HG02943 (cell line): ENCODE measurements at regions not wholly inside any gene's neighbourhood (a gene's known extent, or its start where the extent isn't known, plus 50 kb on each side); places are given as distances from the start of the nearest gene placed in this dataset.
"Not testable (repeated sequence)": the region's sequence is repeated elsewhere in the genome, so short reads cannot be mapped to it uniquely, and the experiment has no call there.

Experiments
- ATAC-seq: cut with Tn5 transposase; IDR thresholded peaks from one replicate; pipeline ENCODE4 v1.9.1; 2021; ENCODE audit warnings: mild to moderate bottlenecking, low read depth, moderate library complexity; ENCODE audit not compliant: unreplicated experiment

DNA sequence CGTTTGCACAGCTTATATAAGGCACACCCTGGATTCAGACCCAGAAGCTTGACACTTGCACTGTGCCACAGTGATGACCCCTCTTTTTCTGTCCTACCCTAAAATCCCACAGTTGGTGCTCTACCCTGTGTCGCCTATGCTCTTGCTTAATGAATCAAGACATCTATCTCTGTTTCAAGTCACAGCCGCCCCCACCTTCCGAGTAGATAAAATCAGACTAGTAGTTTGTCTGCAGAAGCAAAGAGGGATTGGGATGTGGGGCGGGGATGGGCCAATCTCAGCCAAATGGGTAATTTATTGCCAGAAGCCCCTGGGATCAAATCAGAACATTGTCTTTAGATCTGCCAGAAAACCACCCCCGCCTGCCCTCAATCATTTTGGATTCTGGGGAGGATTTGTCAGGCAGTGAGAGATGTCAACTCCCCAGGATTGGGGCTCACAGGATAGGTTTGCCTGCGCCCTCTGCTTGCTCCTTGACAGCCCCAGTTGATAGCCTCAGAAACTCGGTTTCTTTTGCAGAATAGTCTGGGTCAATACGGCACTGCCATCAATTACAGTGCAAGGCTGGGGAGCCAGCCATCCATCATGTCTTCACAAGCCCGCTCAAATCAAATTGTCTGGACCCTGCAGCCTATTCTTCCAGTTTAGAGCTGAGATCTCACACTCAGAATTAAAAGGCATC is 520.8 kb downstream of the GRIN2A start:
- ATAC-seq = no peak

DNA sequence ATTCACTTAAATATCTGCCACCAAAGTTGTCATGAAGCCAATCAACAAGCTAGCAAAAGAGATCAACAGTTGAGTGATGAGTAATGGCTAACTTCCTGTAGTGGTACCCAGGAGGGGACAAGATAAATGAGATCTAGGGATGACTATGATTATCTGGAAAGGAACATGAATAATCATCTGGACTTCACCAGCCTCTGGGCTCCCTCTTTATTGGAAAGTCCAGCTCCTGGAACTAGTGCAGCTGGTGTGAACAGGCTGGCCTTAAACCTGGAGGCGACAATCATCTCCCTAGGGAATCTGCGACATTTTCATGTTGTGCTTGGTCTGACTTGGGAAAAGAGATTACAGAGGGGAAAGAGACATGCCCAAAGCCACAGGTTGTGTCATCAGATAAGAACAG is 518.6 kb downstream of the GRIN2A start:
- no peak for ATAC-seq

DNA sequence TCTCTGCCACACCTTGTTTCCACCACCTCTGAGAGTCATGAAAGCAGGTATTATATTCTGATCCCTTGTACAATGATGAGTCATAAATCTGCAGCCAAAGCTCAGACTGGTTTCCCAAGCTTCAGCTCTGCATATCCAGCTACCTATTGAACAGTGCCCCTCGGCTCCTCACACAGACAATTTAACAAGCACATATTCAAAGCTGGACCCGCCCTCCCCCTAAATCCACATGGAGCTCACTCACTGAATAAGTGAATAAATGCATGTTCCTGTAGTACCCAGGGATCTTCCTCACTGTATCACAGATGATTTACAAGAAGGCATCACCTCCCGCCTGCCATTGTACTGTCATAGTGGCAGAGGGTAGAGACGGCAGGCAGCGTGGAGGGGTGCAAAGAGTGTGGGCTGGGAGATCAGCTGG is 516.4 kb downstream of the GRIN2A start:
- ATAC-seq = no peak

DNA sequence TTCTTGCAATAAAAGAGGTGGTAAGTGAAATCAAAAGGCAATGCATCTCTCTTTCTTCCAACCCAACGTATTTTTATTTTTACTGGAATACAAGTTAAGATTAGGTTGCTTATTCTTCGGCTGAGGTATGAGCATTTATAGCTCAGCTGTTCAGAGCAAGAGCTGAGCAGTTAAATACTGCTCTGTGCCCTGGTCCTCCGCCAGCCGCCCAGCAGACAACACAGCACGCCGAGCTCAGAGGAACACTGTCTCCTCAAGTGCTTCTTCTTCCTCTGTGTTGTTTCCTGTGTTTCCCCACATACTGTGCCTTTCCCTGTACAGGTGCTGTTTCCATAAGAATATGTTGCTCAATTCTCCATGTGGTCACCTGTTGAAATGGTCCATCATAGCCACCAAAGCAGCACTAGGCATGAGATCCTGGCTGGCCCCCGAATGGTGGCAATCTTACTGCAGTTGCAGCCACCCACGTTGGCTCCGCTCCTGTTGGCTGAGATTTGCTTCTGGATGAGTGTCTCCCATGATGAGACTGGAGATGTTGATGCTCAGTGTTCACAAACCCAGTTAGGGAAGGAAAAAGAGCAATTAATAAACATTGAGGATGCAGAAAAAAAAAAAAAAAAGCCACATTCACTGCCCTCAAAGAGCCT is 515.3 kb downstream of the GRIN2A start:
- ATAC-seq = no peak

DNA sequence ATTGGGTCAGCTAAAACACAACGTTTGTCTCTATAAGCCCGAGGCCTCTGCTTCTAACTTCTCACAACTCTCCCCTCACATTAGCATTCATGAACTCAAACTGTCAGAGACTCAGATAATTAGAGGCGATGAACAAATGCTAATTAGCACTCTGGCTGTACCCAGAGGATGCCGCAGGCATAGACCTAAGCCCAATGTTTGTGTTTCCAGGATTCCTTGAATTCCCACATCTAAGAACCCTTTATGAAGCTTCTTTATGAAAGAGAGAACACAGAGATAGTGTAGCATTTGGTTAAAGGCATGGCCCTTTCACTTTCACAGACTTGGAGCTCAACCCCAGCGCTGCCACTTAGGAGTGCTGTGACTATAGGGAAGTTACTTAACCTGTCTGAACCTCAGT is 512.2 kb downstream of the GRIN2A start:
- ATAC-seq = no peak

DNA sequence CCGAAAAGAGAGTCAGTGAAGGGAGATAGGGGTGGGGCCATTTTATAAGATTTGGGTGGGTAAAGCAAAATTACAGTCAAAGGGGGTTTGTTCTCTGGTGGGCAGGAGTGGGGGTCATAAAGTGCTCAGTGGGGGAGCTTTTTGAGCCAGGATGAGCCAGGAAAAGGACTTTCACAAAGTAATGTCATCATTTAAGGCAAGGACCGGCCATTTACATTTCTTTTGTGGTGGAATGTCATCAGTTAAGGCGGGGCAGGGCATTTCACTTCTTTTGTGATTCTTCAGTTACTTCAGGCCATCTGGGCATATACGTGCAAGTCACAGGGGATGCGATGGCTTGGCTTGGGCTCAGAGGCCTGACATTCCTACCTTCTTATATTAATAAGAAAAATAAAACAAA is 511.6 kb downstream of the GRIN2A start:
- not testable (repeated sequence) for ATAC-seq

DNA sequence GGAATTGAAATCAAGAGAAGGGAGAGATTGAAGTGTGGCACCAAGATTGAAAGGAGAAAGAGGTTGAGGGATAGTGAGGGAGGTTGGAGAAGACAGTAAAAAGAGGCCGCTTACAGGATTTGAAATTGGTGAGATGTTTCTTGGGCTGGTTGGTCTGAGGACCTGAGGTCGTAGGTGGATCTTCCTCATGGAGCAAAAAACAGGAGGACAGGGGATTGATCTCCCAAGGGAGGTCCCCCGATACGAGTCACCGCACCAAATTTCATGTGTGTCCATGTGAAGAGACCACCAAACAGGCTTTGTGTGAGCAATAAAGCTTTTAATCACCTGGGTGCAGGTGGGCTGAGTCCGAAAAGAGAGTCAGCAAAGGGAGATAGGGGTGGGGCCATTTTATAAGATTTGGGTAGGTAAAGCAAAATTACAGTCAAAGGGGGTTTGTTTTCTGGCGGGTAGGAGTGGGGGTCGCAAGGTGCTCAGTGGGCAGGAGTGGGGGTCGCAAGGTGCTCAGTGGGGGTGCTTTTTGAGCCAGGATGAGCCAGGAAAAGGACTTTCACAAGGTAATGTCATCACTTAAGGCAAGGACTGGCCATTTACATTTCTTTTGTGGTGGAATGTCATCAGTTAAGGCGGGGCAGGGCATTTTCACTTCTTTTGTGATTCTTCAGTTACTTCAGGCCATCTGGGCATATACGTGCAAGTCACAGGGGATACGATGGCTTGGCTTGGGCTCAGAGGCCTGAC is 505.5 kb downstream of the GRIN2A start:
- not testable (repeated sequence) for ATAC-seq

DNA sequence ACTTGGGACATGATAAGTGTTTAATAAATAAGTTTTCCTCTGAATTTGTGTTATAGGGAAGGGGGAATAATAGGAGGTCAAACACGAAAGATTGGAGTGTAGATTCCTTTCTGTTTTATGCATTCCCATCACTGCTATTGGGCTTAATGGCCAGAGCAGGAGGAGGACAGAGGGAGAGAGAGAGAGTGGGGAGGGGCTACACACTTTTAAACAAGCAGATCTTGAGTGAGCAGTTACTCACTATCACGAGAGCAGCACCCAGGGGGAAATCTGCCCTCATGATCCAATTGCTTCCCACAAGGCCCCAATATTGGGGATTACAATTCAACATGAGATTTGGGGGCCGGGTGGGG is 505.0 kb downstream of the GRIN2A start:
- no peak for ATAC-seq

DNA sequence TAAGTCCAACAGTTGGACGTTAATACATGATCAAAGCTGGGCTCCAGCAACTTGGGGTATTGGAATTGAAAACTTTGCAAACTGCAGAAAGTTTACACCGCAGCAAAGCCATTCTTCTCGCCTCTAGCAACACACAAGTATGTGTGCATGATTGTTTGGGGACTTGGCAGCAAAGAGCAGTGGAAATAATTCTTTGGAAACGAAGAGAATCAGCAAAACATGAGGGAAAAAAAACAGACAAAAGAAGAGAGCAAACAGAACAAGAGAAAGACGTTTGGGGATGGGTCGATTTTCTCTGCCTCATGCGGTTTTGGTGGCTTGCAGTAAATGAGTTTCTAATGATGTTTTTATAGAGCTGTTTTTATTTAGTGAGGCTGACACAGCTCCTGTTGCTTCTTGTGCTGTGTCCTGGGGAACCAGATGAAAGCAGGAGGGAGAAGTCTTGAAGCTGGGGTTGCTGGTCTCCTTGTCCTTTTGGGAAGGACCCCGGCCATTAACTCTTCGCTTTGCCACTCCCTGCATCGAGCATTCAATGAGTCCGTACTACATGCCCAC is 502.9 kb downstream of the GRIN2A start:
- no peak for ATAC-seq

DNA sequence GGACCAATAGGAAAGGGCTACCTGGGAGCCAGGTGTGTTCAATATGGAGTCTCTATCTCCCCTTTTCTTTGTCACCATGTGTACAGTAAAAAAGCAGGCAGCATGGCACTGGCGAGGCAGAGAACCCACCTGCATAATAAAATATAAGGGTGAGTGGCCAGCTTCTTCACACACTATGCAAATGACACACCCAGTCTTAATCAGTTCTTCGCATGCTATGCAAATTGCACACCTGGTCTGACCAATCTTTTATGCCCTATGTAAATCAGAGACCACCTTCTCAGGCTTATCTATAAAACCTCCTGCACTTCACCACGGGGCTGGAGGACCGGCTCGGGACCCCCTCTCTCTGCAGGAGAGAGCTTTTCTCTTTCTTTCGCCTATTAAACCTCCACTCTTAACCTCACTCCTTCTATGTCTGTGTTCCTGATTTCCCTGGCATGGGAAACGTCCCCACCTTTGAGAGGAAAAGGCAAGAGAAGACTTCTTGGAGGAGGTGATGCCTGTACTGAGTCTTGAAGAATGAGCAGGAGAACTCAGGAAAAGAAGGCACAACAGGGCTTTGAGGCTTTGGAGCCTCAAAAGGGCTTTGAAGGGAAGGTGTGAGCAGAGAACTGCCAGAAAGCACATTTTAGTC is 502.1 kb downstream of the GRIN2A start:
- no peak for ATAC-seq

DNA sequence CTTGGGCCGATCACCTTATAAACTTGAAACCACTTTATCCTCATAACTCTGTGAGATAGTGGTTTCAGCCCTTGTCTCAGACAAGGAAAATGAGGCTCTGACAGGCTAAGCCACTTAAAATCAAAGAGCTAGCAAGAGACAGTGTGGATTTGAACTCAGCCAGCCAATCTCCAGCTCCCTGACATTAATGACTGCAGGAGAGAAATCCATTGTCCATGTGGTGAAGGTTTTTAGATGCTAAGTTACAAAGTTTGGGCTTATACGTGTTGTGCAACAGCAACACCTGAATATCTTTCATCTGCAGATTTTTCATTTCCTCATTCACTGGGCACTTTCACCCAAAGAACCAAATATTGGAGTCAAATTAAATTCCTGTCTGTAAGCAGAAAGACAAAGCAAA is 501.3 kb downstream of the GRIN2A start:
- no peak for ATAC-seq

DNA sequence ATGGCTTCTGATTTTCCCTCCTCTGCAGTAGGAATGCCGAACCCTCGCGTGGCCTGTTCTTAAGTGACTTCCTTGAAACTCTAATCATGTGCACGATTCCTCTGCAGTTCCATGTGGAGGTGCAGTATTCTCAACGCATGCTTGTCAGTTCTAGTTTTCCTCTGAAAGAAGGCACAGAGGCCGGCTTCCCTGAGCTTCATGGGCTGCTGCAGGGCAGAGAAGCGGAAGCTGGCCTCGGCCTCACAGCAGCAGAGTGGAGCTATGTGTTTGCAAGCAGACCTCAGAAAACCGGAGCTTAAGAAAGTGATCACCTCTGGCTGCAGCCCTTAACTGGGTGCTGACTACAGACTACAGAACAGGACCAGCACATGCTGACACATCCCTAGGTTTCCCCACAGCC is 500.7 kb downstream of the GRIN2A start:
- no peak for ATAC-seq

DNA sequence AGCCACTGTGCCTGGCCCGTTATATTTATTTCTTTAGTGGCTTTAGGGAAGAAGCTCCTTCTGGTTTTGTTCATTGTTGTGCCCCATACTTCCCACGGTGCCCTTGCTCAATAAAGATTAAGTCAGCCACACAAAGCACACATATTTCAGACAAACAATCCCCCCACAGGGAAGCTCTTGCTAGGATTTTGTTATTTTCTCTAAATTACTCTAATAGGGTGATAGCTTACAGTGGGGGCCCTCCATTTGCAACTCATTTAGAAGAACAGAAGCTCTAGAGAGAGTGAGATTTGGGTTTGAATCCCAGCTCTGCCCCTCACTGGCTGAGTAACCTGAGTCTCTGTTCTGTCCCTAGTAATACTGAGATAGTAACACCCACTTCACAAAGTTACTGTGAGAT is 499.9 kb downstream of the GRIN2A start:
- no peak for ATAC-seq

DNA sequence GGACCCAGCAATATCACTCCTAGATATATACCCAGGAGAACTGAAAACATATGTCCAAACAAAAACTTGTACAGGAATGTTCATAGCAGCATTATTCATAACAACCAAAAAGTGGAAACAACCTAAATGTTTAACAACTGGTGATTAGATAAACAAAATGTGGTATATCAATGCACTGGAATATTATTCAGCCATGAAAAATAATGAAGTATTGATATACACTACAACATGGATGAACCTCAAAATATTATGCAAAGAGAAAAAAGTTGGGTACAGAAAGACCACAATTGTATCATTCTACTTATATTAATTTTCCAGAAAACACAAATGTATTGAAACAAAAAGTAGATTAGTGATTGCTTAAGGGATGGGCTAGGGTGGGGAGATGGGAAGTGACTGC is 498.6 kb downstream of the GRIN2A start:
- ATAC-seq = no peak

DNA sequence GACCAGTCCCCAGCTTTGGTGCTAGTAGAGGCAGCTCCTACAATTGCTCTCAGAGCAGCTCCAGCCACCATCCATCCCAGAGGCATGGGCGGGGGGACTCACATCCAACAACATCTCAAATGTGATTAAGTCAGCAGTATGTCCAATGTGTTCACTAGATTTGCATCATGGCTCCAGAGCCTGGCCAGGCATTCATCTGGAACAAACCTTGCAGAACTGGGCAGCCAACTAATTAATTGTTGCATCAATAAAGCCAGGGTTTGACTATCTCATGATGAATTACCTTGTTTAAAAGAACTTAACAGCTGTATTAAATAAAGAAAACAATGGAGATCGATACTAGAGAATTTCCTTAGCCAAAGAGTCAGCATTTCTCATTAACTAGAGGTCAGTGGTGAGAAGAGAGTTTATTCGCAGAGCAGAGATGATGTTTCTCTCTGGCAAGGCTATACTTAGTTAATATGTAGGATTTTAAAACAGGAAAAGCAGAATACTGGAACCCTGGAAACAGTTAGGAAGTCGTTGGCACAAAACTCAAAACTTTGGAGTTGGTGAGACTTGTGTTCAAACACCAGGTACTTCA is 494.4 kb downstream of the GRIN2A start:
- no peak for ATAC-seq

DNA sequence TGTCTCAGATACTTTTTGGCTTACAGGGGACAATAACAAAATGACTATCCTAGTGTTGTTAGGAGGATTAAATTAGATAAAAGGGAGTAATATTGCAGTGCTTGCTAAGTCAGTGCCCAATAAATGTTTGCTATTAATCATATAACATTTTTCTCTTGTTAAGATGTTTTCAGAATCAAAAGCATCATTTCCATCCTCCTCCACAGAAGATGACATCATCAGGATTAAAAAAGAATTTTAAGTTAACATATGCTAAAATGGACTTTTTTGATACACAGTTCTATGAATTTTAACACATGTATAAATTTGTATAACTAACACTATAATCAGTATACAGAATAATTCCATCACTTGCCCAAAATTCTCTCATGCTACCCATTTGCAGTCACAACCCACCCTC is 492.6 kb downstream of the GRIN2A start:
- ATAC-seq = no peak

DNA sequence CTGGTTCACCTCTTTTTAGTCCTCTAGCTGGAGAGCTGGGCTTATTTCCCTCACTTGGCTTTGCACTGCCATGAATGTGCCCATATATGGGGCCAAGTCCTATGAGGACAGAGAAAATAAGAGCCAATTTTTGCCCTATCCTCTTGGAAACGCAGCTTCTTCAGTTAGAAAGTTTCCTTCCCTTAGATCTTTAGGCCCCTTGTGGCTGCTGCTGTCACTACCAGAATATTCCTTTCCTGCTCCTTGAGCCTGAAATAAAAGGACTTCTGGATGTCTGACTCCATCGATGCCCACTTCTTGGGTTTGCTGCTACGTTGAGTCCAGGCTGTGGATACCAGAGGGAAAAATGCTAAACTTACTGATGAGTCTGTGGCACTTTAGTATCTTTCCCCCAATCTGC is 487.1 kb downstream of the GRIN2A start:
- ATAC-seq = no peak
